SK-N-SH (cell line): ENCODE measurements at regions not wholly inside any gene's neighbourhood (a gene's known extent, or its start where the extent isn't known, plus 50 kb on each side); places are given as distances from the start of the nearest gene placed in this dataset.

Experiments used
- CTCF ChIA-PET: fragments of 300-600, 350-600 bp; formaldehyde crosslinking; extraction: SDS; loops from one replicate; lab custom pipeline; 2021; lab: Yijun Ruan, JAX
- POLR2A ChIA-PET: fragments of 350-600 bp; sonication (Branson Sonifier 250); formaldehyde crosslinking; extraction: SDS; loops from one replicate; lab custom pipeline; 2020; ENCODE audit warnings: antibody characterized with exemption, inconsistent platforms; lab: Yijun Ruan, JAX
- DNase-seq: peaks from one replicate; pipeline ENCODE4 v3.0.0; 2012
- H2AFZ ChIP-seq: fragments of 200-600 bp; sonication (generic); 2 replicates; pipeline ENCODE4 v1.8.1; 2016; ENCODE audit warnings: antibody characterized with exemption, mild to moderate bottlenecking, low read depth
- H3F3A ChIP-seq: fragments of 200-600 bp; sonication (generic); replicated peaks from 2 replicates; pipeline ENCODE3; 2016; ENCODE audit warnings: antibody characterized with exemption, mild to moderate bottlenecking; ENCODE audit not compliant: insufficient read depth
- H3K27ac ChIP-seq, 2 experiments: fragments of 200-500 bp in 1 of 2; fragments of 200-600 bp in 1 of 2; sonication (Bioruptor generic) in 1 of 2; sonication (generic), shearing (Covaris generic) in 1 of 2; 2 replicates each; pipeline versions ENCODE4 v1.5.1 to v1.6.1; 2014 to 2016; ENCODE audit warnings: low read depth in 2 of 2, inconsistent platforms in 1 of 2, low read length in 1 of 2, mild to moderate bottlenecking in 1 of 2, mixed read lengths in 1 of 2
- H3K27me3 ChIP-seq: fragments of 200-600 bp; sonication (generic), shearing (Covaris generic); 2 replicates; pipeline ENCODE4 v1.6.1; 2016; ENCODE audit warnings: mixed run types; ENCODE audit not compliant: insufficient read depth
- H3K36me3 ChIP-seq, 2 experiments: fragments of 200-500 bp in 1 of 2; fragments of 200-600 bp in 1 of 2; sonication (Bioruptor generic) in 1 of 2; sonication (generic) in 1 of 2; replicated peaks in 1 of 2; 2 replicates each; pipeline versions ENCODE3 to v1.5.1; 2014 to 2016; ENCODE audit warnings: low read length in 1 of 2, mild to moderate bottlenecking in 1 of 2; ENCODE audit not compliant: insufficient read depth in 2 of 2, control insufficient read depth in 1 of 2
- H3K4me1 ChIP-seq, 2 experiments: fragments of 200-500 bp in 1 of 2; fragments of 200-600 bp in 1 of 2; sonication (Bioruptor generic) in 1 of 2; sonication (generic), shearing (Covaris generic) in 1 of 2; 2 replicates each; pipeline versions ENCODE4 v1.5.1 to v1.6.1; 2014 to 2016; ENCODE audit warnings: low read depth in 1 of 2, low read length in 1 of 2, mixed run types in 1 of 2; ENCODE audit not compliant: insufficient read depth in 2 of 2, control insufficient read depth in 1 of 2
- H3K4me2 ChIP-seq: fragments of 200-600 bp; sonication (generic), shearing (Covaris generic); 2 replicates; pipeline ENCODE4 v1.6.1; 2017; ENCODE audit warnings: mixed run types
- H3K4me3 ChIP-seq, 2 experiments: fragments of 200-500 bp in 1 of 2; fragments of 200-600 bp in 1 of 2; sonication (Bioruptor generic) in 1 of 2; sonication (generic), shearing (Covaris generic) in 1 of 2; 2 replicates each; pipeline versions ENCODE4 v1.5.1 to v1.8.1; 2014 to 2016; ENCODE audit warnings: low read depth in 2 of 2, inconsistent platforms in 1 of 2, low read length in 1 of 2, mild to moderate bottlenecking in 1 of 2, mixed read lengths in 1 of 2, moderate library complexity in 1 of 2
- H3K79me2 ChIP-seq: fragments of 200-600 bp; sonication (generic); 2 replicates; pipeline ENCODE4 v1.8.1; 2017; ENCODE audit warnings: mild to moderate bottlenecking; ENCODE audit not compliant: insufficient read depth
- H3K9ac ChIP-seq: fragments of 200-600 bp; sonication (generic); 2 replicates; pipeline ENCODE4 v1.6.1; 2017; ENCODE audit warnings: mixed run types
- H3K9me2 ChIP-seq: fragments of 200-600 bp; sonication (generic); 2 replicates; pipeline ENCODE4 v1.6.1; 2017; ENCODE audit warnings: mixed run types
- H3K9me3 ChIP-seq: fragments of 200-600 bp; sonication (generic); 2 replicates; pipeline ENCODE4 v1.6.1; 2017; ENCODE audit warnings: mixed run types, mild to moderate bottlenecking, moderate library complexity
- H4K20me1 ChIP-seq: fragments of 200-600 bp; sonication (generic); 2 replicates; pipeline ENCODE4 v1.6.1; 2017; ENCODE audit warnings: mild to moderate bottlenecking, mixed run types; ENCODE audit not compliant: insufficient read depth
- ELF1 ChIP-seq: IDR thresholded peaks from 2 replicates; pipeline ENCODE4 v1.4.0; 2012
- EZH2phosphoT487 ChIP-seq: fragments of 200-600 bp; sonication (generic); IDR thresholded peaks from 2 replicates; pipeline ENCODE4 v1.6.1; 2017; ENCODE audit warnings: low read depth, mixed run types, mild to moderate bottlenecking, antibody characterized with exemption, moderate library complexity, borderline replicate concordance
- FOSL2 ChIP-seq: IDR thresholded peaks from 2 replicates; pipeline ENCODE4 v1.4.0; 2012; ENCODE audit warnings: low read depth, mild to moderate bottlenecking, moderate library complexity, borderline replicate concordance
- FOXJ3 ChIP-seq: sonication (generic); formaldehyde crosslinking; IDR thresholded peaks from 2 replicates; pipeline ENCODE4 v1.5.1; 2020; ENCODE audit warnings: mild to moderate bottlenecking, missing genetic modification reagents
- GABPA ChIP-seq: IDR thresholded peaks from 2 replicates; pipeline ENCODE4 v1.4.0; 2012; ENCODE audit warnings: low read depth, mild to moderate bottlenecking
- GATA2 ChIP-seq: sonication (generic); formaldehyde crosslinking; IDR thresholded peaks from 2 replicates; pipeline ENCODE4 v1.5.0; 2020; ENCODE audit warnings: mild to moderate bottlenecking, missing genetic modification reagents
- JUND ChIP-seq: IDR thresholded peaks from 2 replicates; pipeline ENCODE4 v1.4.0; 2012
- MAX ChIP-seq: IDR thresholded peaks from 2 replicates; pipeline ENCODE4 v1.4.0; 2012; ENCODE audit warnings: low read depth
- NFIC ChIP-seq: IDR thresholded peaks from 2 replicates; pipeline ENCODE4 v1.4.0; 2012; ENCODE audit warnings: borderline replicate concordance
- POLR2AphosphoS5 ChIP-seq: IDR thresholded peaks from 2 replicates; pipeline ENCODE4 v1.6.1; 2012; ENCODE audit warnings: low read depth, low read length
- RAD21 ChIP-seq: IDR thresholded peaks from 2 replicates; pipeline ENCODE4 v1.6.1; 2012; ENCODE audit warnings: mild to moderate bottlenecking, low read length
- RCOR1 ChIP-seq: fragments of 150-350 bp; IDR thresholded peaks from 2 replicates; pipeline ENCODE4 v1.6.1; 2017; ENCODE audit warnings: antibody characterized with exemption, low read length
- REST ChIP-seq: IDR thresholded peaks from 2 replicates; pipeline ENCODE4 v1.6.1; 2012; ENCODE audit warnings: mild to moderate bottlenecking, low read depth, low read length, moderate library complexity
- RFX5 ChIP-seq: IDR thresholded peaks from 2 replicates; pipeline ENCODE4 v1.6.1; 2012; ENCODE audit warnings: mild to moderate bottlenecking, improper control_type of control experiment, low read length
- RXRA ChIP-seq: IDR thresholded peaks from 2 replicates; pipeline ENCODE4 v1.4.0; 2012; ENCODE audit warnings: low read depth, mild to moderate bottlenecking, borderline replicate concordance
- USF1 ChIP-seq: IDR thresholded peaks from 2 replicates; pipeline ENCODE4 v1.4.0; 2012; ENCODE audit warnings: low read depth, borderline replicate concordance
- USF2 ChIP-seq: fragments of 150-350 bp; IDR thresholded peaks from 2 replicates; pipeline ENCODE4 v1.6.1; 2017; ENCODE audit warnings: antibody characterized with exemption, low read length, low read depth, borderline replicate concordance
- YY1 ChIP-seq: IDR thresholded peaks from 2 replicates; pipeline ENCODE4 v1.4.0; 2012; ENCODE audit warnings: low read depth, mild to moderate bottlenecking
- WGBS: methylation state at CpG from one replicate; pipeline ENCODE4 v1.1.6; 2017; ENCODE audit warnings: low lambda C conversion rate; 5-methylcytosine and 5-hydroxymethylcytosine counted together
- TF ChIP-seq, protein P1 (sequence below): IDR thresholded peaks from 2 replicates; pipeline ENCODE4; 2012

DNA sequence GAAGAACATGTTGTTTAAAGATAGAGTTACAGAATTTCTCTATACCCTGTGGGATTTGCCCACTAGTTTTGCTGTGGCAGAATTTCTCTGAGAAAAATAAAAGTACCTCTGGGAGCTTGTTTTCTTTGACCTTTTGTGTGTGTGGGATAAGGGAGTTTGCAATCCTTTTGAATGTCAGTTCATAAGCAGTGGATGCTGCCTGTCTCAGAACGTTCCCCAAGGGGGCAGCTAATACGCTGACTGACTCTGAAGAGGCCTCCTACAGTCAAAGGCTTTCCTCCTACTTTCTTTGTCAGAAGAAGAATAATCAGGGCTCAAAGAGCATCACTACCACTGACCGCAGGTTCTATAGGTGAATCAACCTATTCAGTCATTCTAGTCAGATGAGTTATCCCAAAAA, 140.6 kb downstream of the AASDHPPT start:
- no peak for DNase-seq
- Histone ChIP-seq H3K27me3 (no peaks in the 10 kb centered on the region), H3K27ac (no peak overlapping the region), H3K9me3 (no peaks in the 10 kb centered on the region), H3K36me3 (no peaks in the 10 kb centered on the region), H3K79me2 (no peaks in the 10 kb centered on the region), H3K4me2 (no peak overlapping the region), H4K20me1 (no peaks in the 10 kb centered on the region), H3K9ac (no peak overlapping the region), H3K4me1 (no peaks in the 10 kb centered on the region), H3F3A (no peaks in the 10 kb centered on the region), H3K4me3 (no peak overlapping the region), H2AFZ (no peak overlapping the region), H3K9me2 (no peaks in the 10 kb centered on the region)
- ChIA-PET CTCF (interaction anchor here (1.6 kb wide), 1 partner anchor 9 kb away, joined by 4 read pairs; no protein-coding TSS in a partner anchor), POLR2A (no interaction called here)
- TF ChIP-seq RAD21 (no peak), YY1 (no peak), RCOR1 (no peak), FOSL2 (no peak), NFIC (no peak), USF1 (no peak), RXRA (no peak)
- TF ChIP-seq, protein P1, sequence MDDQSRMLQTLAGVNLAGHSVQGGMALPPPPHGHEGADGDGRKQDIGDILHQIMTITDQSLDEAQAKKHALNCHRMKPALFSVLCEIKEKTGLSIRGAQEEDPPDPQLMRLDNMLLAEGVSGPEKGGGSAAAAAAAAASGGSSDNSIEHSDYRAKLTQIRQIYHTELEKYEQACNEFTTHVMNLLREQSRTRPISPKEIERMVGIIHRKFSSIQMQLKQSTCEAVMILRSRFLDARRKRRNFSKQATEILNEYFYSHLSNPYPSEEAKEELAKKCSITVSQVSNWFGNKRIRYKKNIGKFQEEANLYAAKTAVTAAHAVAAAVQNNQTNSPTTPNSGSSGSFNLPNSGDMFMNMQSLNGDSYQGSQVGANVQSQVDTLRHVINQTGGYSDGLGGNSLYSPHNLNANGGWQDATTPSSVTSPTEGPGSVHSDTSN, result no peak
- 46% methylated on average over 3 of the region's 3 CpGs for WGBS

- ChIA-PET POLR2A (no interaction called here), CTCF (no interaction called here)
- H3K4me1 ChIP-seq, result no peaks in the 10 kb centered on the region
- no peak overlapping the region for H3K27ac ChIP-seq
- no peaks in the 10 kb centered on the region for H4K20me1 ChIP-seq
- H3F3A ChIP-seq, result no peaks in the 10 kb centered on the region
- no peaks in the 10 kb centered on the region for H3K36me3 ChIP-seq
- H2AFZ ChIP-seq, result no peak overlapping the region
- no peaks in the 10 kb centered on the region for H3K9me3 ChIP-seq
- H3K4me3 ChIP-seq, result no peak overlapping the region
- no peak overlapping the region for H3K4me2 ChIP-seq
- no peaks in the 10 kb centered on the region for H3K27me3 ChIP-seq
- WGBS, result 15% methylated on average over 4 of the region's 4 CpGs
- no peaks in the 10 kb centered on the region for H3K9me2 ChIP-seq
- H3K9ac ChIP-seq, result no peak overlapping the region
- TF ChIP-seq RCOR1, result no peak
- TF ChIP-seq POLR2AphosphoS5, result no peak
- TF ChIP-seq FOSL2, result no peak
- no peak for TF ChIP-seq RFX5
- no peak for TF ChIP-seq GATA2
- no peak for TF ChIP-seq FOXJ3
- no peak for TF ChIP-seq GABPA
- TF ChIP-seq, all 33 proteins: peak for 0
- DNase-seq, result no peak
- H3K79me2 ChIP-seq, result no peaks in the 10 kb centered on the region
Observed at GRCh38 chr11:106222626-106223025, 145.2 kb downstream of the AASDHPPT start.

DNA sequence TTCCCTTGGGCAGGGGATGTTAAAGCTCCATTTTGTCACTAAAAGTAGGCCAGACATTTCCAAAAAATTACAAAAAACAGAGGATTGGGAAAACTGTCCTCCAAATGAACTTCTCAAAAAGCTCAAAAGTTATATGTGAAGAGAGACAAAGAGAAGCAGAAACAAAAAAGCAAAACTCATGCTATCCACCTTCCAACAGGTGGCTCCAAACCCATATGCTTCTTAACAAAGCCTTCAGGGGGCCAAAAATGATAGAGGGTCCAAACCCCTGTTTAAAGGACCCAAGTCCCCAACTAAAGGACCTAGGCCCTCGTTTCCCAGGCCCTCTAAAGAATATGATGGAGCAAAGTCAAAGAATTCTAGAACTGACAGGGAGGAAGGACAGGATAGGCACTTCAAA, 146.7 kb downstream of the AASDHPPT start:
- Histone ChIP-seq H2AFZ (no peak overlapping the region), H3K9me2 (no peaks in the 10 kb centered on the region), H3K4me2 (no peak overlapping the region), H3K9ac (no peak overlapping the region), H4K20me1 (no peaks in the 10 kb centered on the region), H3K79me2 (no peaks in the 10 kb centered on the region), H3K36me3 (no peaks in the 10 kb centered on the region), H3K4me1 (no peaks in the 10 kb centered on the region), H3K9me3 (no peaks in the 10 kb centered on the region), H3K4me3 (no peak overlapping the region), H3F3A (no peaks in the 10 kb centered on the region), H3K27me3 (no peaks in the 10 kb centered on the region), H3K27ac (no peak overlapping the region)
- DNase-seq, result no peak
- CTCF ChIA-PET, result no interaction called here
- POLR2A ChIA-PET, result no interaction called here
- 0% methylated on average over 1 of the region's 1 CpG for WGBS
- TF ChIP-seq JUND (no peak), ELF1 (no peak), REST (no peak), USF2 (no peak), RXRA (no peak), MAX (no peak), EZH2phosphoT487 (no peak)
